Left kidney (tissue), 1 donor: ENCODE measurements at regions not wholly inside any gene's neighbourhood (a gene's known extent, or its start where the extent isn't known, plus 50 kb on each side); places are given as distances from the start of the nearest gene placed in this dataset.

Experiments used
- DNase-seq: peaks from one replicate; pipeline ENCODE4 v3.0.0-alpha.2; 2013

- no peak for DNase-seq
Observed at GRCh38 chr1:221470000-221470698, 271.7 kb downstream of the DUSP10 start.

DNA sequence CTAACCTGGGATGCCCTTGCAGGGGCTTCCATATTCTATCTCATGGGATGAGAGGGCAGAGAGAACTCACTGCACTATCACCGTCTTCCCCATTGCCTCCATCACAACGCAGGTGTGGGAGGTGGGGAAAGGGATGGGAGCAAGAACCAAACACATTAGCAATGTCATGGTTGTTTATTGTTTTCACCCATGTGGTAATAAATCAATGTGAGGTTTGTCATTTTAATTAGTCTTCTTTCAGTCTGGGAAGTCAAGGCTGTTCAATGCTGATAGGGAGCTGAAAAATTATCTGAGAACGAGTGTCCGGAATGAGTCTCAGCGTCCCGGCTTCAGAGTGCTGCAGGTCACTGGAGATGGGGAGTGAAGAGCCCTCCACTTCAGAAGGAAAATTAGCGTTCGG lies 268.5 kb downstream of the DUSP10 start:
- peak; percentile 22 for DNase-seq

- DNase-seq: no peak
Observed at GRCh38 chr1:221477252-221477651, 264.6 kb downstream of the DUSP10 start.

DNA sequence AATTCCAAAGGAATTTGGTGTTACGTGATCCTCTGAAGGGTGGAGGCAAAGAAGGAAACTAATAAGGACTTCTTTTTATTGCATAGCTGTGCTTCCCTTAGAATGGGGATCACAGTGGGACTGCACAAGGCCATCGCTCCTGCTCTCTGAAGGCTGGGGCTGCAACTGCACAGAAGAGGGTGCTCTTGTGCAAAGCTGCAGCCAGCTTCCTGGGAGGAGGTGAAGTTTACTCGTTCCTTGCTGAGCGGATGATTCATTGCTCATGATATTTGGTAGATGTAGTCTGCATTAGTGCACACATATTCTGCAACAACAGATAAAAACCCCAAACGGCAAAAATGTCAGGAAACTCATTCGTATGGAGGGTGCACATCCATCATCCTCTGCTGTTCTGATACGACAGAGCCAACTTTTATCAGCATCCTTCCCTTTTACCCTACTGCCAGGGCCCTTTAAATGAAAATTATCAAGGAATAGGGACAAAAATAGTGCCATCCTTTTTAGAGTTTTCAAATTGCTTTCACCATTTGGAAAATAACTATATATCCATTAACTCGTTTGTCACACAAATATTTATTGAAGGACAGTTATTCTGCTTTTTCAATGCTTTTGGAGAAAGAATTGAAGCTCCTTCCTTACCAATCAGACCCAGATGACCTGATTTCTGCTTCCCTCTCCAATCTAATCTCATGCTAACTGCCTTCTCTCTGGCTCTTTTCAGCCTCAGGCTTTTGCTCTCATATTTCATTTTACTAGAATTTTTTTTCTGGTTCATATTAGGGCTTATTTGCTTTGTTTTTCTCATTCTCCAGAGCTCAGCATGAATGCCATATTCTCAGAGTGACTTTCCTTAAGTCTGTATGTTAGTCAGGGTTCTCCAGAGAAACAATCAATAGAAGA lies 263.6 kb downstream of the DUSP10 start:
- no peak for DNase-seq

GRCh38 chr1:221487781-221488524 lies 253.9 kb downstream of the DUSP10 start:
- DNase-seq: no peak

GRCh38 chr1:221488550-221488949 lies 253.3 kb downstream of the DUSP10 start:
- no peak for DNase-seq

GRCh38 chr1:221494670-221495069 lies 247.2 kb downstream of the DUSP10 start:
- DNase-seq: no peak

- DNase-seq: no peak
Observed at GRCh38 chr1:221497046-221497445, 244.8 kb downstream of the DUSP10 start.

- DNase-seq: no peak
Observed at GRCh38 chr1:221503268-221503667, 238.6 kb downstream of the DUSP10 start.

GRCh38 chr1:221509575-221510355 lies 232.1 kb downstream of the DUSP10 start:
- no peak for DNase-seq

DNA sequence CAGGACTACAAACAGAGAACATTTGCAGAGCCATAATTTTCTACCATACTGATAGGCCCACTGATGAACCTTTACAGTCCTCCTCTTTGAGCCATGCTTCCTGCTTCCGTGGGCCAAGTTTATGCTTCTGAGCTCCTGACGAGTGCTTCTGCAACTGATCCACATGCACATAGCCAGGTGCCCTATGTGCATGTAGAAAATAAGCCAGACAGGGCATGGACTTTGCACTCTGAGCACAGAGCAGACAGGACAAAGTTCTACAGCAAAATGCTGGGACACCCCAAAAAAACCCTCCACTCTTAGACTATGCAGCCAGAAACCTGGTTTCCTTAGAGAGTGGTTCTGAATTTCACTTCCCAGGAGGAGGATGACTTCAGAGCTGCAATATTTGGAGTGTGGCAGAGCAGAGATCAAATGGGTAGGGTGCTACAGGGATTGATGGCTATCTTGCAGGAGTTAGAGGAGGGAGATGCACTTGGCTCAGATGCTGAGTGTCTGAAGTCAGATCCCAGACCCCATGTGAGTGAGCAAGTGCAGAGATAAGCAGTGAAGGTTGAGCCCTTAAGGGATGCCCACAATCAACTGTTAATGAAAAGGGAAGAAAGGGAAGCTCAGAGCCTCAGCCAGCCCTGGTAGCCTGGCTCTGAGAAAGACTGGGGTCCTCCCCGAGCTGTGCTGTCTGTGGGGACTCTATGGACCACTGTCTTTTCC lies 230.9 kb downstream of the DUSP10 start:
- DNase-seq: no peak

DNA sequence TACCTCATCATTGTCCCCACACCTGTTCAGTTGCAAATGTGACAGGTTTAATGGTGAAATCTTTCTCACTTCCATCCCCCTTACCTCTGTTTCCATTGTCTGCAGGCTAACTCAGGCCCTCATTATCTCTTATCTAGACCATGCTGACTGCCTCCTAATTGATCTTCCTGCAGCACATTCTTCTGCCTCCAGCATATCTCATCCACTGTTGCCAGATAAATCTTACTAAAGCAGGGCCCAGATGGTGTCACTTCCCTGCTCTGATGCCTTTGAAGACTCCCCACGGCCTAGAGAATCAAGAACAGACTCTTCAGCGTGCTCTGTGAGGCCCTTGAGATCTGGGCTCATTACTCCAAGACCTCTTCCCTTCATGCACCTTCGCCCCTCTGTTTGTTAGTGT lies 230.1 kb downstream of the DUSP10 start:
- DNase-seq: no peak

DNA sequence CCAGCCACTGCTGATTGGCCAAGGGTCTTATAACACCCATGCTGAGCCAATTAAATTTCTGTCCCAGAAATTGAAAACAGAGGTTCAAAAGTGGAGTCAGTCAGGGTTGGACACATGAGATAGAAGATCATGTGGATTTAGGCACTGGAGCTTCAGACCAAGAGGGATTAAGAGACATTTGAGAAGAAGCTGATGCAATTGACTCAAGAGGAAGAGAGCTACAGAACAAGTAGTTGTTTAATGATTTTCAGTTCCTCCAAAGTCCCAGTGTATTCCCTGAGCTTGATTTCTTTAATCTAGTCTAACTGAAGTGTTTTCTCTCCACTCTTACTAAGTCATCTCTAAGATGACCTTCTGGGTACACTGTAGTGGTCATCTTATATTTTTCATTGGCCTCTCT lies 227.1 kb downstream of the DUSP10 start:
- no peak for DNase-seq

- DNase-seq: no peak
Observed at GRCh38 chr1:221515496-221515895, 226.4 kb downstream of the DUSP10 start.

DNA sequence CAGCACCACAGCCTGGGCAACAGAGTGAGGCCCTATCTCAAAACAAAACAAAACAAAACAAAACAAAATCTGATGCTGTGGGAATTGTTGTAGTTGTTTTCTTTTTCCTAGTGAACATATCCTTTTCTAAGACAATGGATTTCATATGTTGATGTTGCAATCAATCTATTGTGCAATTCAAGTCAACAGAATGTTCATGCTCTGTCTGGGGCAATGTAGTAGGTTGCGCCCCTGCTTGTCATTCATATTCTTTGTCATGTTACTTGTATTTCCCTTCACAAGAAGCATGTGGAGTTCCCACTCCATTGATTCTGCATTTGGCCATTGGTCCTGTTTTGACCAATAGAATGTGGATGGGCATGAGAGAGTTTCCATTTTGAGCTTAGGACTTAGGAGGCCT lies 223.9 kb downstream of the DUSP10 start:
- DNase-seq: no peak

- DNase-seq: no peak
Observed at GRCh38 chr1:221520250-221520649, 221.6 kb downstream of the DUSP10 start.

GRCh38 chr1:221521686-221522085 lies 220.2 kb downstream of the DUSP10 start:
- no peak for DNase-seq

- DNase-seq: no peak
Observed at GRCh38 chr1:221522529-221522940, 219.4 kb downstream of the DUSP10 start.

DNA sequence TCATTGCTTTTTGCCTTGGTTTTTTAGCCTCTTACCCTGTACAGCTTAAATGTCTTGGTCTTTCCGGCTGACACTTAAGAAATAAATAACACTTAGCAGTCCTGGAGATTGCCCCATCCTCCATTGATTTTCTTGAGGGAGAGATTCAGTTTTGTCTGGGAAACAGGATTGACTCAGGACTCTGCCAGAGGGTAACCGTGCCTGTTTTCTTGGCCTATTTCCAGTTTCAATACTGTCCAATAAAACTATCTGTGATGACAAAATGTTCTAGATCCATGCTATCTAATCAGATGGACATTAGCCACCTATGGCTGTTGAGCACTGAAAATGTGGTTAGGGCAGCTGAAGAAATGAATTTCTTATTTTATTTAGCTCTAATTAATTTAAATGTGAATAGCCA lies 216.1 kb downstream of the DUSP10 start:
- DNase-seq: no peak

GRCh38 chr1:221527302-221527701 lies 214.6 kb downstream of the DUSP10 start:
- no peak for DNase-seq

DNA sequence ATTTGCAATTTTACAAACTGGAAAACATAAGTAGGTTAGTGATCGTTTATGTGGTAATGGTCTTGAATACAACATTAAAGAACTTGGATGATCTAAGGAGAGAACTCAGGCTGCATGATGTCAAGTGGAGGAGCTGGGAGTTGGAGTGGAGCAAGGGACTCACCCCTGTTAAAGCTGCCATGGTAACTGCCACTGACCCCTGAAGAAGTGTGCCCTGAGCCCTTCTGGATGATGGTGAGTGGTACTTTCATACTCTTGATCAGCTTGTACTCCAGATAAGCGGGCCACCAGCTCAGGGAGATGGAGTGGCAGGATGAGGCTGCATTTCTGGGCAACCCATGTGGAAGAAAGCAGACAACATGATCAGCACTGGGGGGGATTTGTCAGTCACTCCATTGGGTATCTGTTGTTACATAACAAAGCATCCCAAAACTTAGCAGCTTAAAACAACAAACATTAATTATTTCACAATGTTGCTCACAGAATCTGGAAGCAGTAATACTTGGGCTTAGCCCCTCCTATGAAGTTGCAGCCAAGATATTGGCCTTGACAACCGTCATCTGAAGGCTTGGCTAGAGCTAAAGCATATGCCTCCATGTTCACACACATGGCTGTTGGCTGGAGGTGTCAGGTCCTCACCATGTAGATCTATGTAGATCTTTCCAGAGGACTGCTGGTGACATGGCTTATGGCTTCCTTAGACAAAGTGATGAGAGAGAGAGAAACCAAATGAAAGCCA lies 213.8 kb downstream of the DUSP10 start:
- DNase-seq: no peak
